Mesothelial cell of epicardium (in vitro differentiated cells): ENCODE measurements at regions not wholly inside any gene's neighbourhood (a gene's known extent, or its start where the extent isn't known, plus 50 kb on each side); places are given as distances from the start of the nearest gene placed in this dataset.

Experiments used
- DNase-seq, 2 experiments: peaks; one replicate each; pipeline ENCODE4 v3.0.0; 2021; ENCODE audit warnings: low spot score in 2 of 2; ENCODE audit not compliant: unreplicated experiment in 2 of 2
- H3K27ac Mint-ChIP-seq: 2 replicates; pipeline ENCODE4 v1.8.0; 2021; ENCODE audit warnings: mixed read lengths
- H3K27me3 Mint-ChIP-seq: 2 replicates; pipeline ENCODE4 v1.8.0; 2021; ENCODE audit warnings: low read depth, mixed read lengths
- H3K36me3 Mint-ChIP-seq: 2 replicates; pipeline ENCODE4 v1.8.0; 2021; ENCODE audit warnings: mixed read lengths
- H3K4me1 Mint-ChIP-seq: 2 replicates; pipeline ENCODE4 v1.8.0; 2021; ENCODE audit warnings: mixed read lengths
- H3K4me3 Mint-ChIP-seq: 2 replicates; pipeline ENCODE4 v1.8.0; 2021; ENCODE audit warnings: mild to moderate bottlenecking, moderate library complexity, mixed read lengths
- H3K9me3 Mint-ChIP-seq: 2 replicates; pipeline ENCODE4 v1.8.0; 2021; ENCODE audit warnings: mixed read lengths
- CTCF ChIP-seq: fragments of 200-600 bp; sonication (generic); IDR thresholded peaks from one replicate; pipeline ENCODE4 v1.5.0; 2021; ENCODE audit warnings: antibody characterized with exemption; ENCODE audit not compliant: unreplicated experiment

DNA sequence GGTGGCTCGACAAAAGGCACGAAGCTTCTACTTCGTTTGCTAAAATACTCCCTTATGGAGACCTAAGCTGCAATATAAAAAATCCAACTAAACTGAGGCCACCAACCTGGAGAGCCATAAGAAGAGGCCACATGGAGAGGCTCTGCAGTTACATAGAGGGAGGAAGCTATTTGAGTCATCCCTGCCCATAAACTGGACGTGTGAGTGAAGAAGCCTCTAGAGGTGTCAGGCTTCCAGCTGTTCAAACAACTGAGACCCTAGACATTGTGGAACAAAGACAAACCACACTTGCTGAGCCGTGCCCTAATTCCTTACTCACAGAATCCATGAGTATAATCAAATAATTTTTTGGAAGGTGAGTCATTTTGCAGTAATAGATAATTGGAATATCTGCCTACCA lies 50.2 kb upstream of the GMNC start:
- H3K27me3 Mint-ChIP-seq = peaks cover 36% of the 10 kb centered on the region
- TF ChIP-seq CTCF = no peak
- no peak for DNase-seq
- H3K4me3 Mint-ChIP-seq = no peak overlapping the region
- no peaks in the 10 kb centered on the region for H3K4me1 Mint-ChIP-seq
- no peaks in the 10 kb centered on the region for H3K9me3 Mint-ChIP-seq
- no peak overlapping the region for H3K27ac Mint-ChIP-seq
- H3K36me3 Mint-ChIP-seq = no peaks in the 10 kb centered on the region
